ENCODE measurements at regions not wholly inside any gene's neighbourhood (a gene's known extent, or its start where the extent isn't known, plus 50 kb on each side); places are given as distances from the start of the nearest gene placed in this dataset.

GRCh38 chr12:87866578-87867292, 162.5 kb downstream of the C12orf50 start:
- no peaks in the 10 kb centered on the region for H3K4me1 Mint-ChIP-seq (ENCODE audit: low read depth)
- no peak overlapping the region for H3K27ac Mint-ChIP-seq
- no peaks in the 10 kb centered on the region for H3K36me3 Mint-ChIP-seq (ENCODE audit: low read depth)
- peaks cover 2% of the 10 kb centered on the region for H3K27me3 Mint-ChIP-seq
- no peaks in the 10 kb centered on the region for H3K9me3 Mint-ChIP-seq
- H3K4me3 Mint-ChIP-seq = no peak overlapping the region

- Mint-ChIP-seq H3K36me3 (ENCODE audit: low read depth) (no peaks in the 10 kb centered on the region), H3K27me3 (peaks cover 2% of the 10 kb centered on the region), H3K4me1 (ENCODE audit: low read depth) (no peaks in the 10 kb centered on the region), H3K9me3 (no peaks in the 10 kb centered on the region), H3K27ac (no peak overlapping the region), H3K4me3 (no peak overlapping the region)
Measured at GRCh38 chr12:87861791-87862190, 167.4 kb downstream of the C12orf50 start.

GRCh38 chr12:87853448-87854003, 175.7 kb downstream of the C12orf50 start:
- peaks cover 3% of the 10 kb centered on the region for H3K9me3 Mint-ChIP-seq
- no peak overlapping the region for H3K4me3 Mint-ChIP-seq
- no peaks in the 10 kb centered on the region for H3K36me3 Mint-ChIP-seq (ENCODE audit: low read depth)
- H3K27ac Mint-ChIP-seq = no peak overlapping the region
- H3K27me3 Mint-ChIP-seq = no peaks in the 10 kb centered on the region
- H3K4me1 Mint-ChIP-seq (ENCODE audit: low read depth) = no peaks in the 10 kb centered on the region

GRCh38 chr12:87849074-87849473, 180.1 kb downstream of the C12orf50 start:
- no peaks in the 10 kb centered on the region for H3K4me1 Mint-ChIP-seq (ENCODE audit: low read depth)
- no peak overlapping the region for H3K4me3 Mint-ChIP-seq
- peaks cover 3% of the 10 kb centered on the region for H3K9me3 Mint-ChIP-seq
- no peak overlapping the region for H3K27ac Mint-ChIP-seq
- H3K36me3 Mint-ChIP-seq (ENCODE audit: low read depth) = no peaks in the 10 kb centered on the region
- H3K27me3 Mint-ChIP-seq = peaks cover 9% of the 10 kb centered on the region

GRCh38 chr12:87848248-87848868, 180.8 kb downstream of the C12orf50 start:
- Mint-ChIP-seq H3K27me3 (peaks cover 9% of the 10 kb centered on the region), H3K9me3 (peaks cover 3% of the 10 kb centered on the region), H3K36me3 (ENCODE audit: low read depth) (no peaks in the 10 kb centered on the region), H3K4me3 (no peak overlapping the region), H3K4me1 (ENCODE audit: low read depth) (no peaks in the 10 kb centered on the region), H3K27ac (no peak overlapping the region)

GRCh38 chr12:87847147-87847546, 182.1 kb downstream of the C12orf50 start:
- Mint-ChIP-seq H3K4me1 (ENCODE audit: low read depth) (no peaks in the 10 kb centered on the region), H3K36me3 (ENCODE audit: low read depth) (no peaks in the 10 kb centered on the region), H3K27ac (no peak overlapping the region), H3K27me3 (peaks cover 9% of the 10 kb centered on the region), H3K9me3 (peaks cover 3% of the 10 kb centered on the region), H3K4me3 (no peak overlapping the region)

- Mint-ChIP-seq H3K27ac (no peak overlapping the region), H3K9me3 (no peaks in the 10 kb centered on the region), H3K4me1 (ENCODE audit: low read depth) (no peaks in the 10 kb centered on the region), H3K4me3 (no peak overlapping the region), H3K36me3 (ENCODE audit: low read depth) (no peaks in the 10 kb centered on the region), H3K27me3 (peaks cover 9% of the 10 kb centered on the region)
Measured at GRCh38 chr12:87846045-87846444, 183.2 kb downstream of the C12orf50 start.

GRCh38 chr12:87841935-87842334, 187.3 kb downstream of the C12orf50 start:
- H3K4me1 Mint-ChIP-seq (ENCODE audit: low read depth) = no peaks in the 10 kb centered on the region
- no peak overlapping the region for H3K4me3 Mint-ChIP-seq
- H3K9me3 Mint-ChIP-seq = no peaks in the 10 kb centered on the region
- no peaks in the 10 kb centered on the region for H3K36me3 Mint-ChIP-seq (ENCODE audit: low read depth)
- H3K27ac Mint-ChIP-seq = no peak overlapping the region
- H3K27me3 Mint-ChIP-seq = peaks cover 3% of the 10 kb centered on the region

GRCh38 chr12:87836190-87836589, 193.0 kb downstream of the C12orf50 start:
- Mint-ChIP-seq H3K4me1 (ENCODE audit: low read depth) (no peaks in the 10 kb centered on the region), H3K4me3 (no peak overlapping the region), H3K27me3 (no peaks in the 10 kb centered on the region), H3K27ac (no peak overlapping the region), H3K9me3 (no peaks in the 10 kb centered on the region), H3K36me3 (ENCODE audit: low read depth) (no peaks in the 10 kb centered on the region)

- H3K27ac Mint-ChIP-seq = no peak overlapping the region
- no peaks in the 10 kb centered on the region for H3K36me3 Mint-ChIP-seq (ENCODE audit: low read depth)
- H3K4me3 Mint-ChIP-seq = no peak overlapping the region
- H3K4me1 Mint-ChIP-seq (ENCODE audit: low read depth) = no peaks in the 10 kb centered on the region
- H3K9me3 Mint-ChIP-seq = no peaks in the 10 kb centered on the region
- no peaks in the 10 kb centered on the region for H3K27me3 Mint-ChIP-seq
Measured at GRCh38 chr12:87828382-87828973, 200.7 kb downstream of the C12orf50 start.

- Mint-ChIP-seq H3K36me3 (ENCODE audit: low read depth) (no peaks in the 10 kb centered on the region), H3K27me3 (no peaks in the 10 kb centered on the region), H3K4me1 (ENCODE audit: low read depth) (no peaks in the 10 kb centered on the region), H3K4me3 (no peak overlapping the region), H3K9me3 (no peaks in the 10 kb centered on the region), H3K27ac (no peak overlapping the region)
Measured at GRCh38 chr12:87827638-87828264, 201.4 kb downstream of the C12orf50 start.

GRCh38 chr12:87822923-87823322, 206.3 kb downstream of the C12orf50 start:
- no peaks in the 10 kb centered on the region for H3K27me3 Mint-ChIP-seq
- H3K27ac Mint-ChIP-seq = no peak overlapping the region
- no peaks in the 10 kb centered on the region for H3K9me3 Mint-ChIP-seq
- H3K36me3 Mint-ChIP-seq (ENCODE audit: low read depth) = no peaks in the 10 kb centered on the region
- H3K4me3 Mint-ChIP-seq = no peak overlapping the region
- H3K4me1 Mint-ChIP-seq (ENCODE audit: low read depth) = no peaks in the 10 kb centered on the region

GRCh38 chr12:87820524-87821202, 208.5 kb downstream of the C12orf50 start:
- no peaks in the 10 kb centered on the region for H3K4me1 Mint-ChIP-seq (ENCODE audit: low read depth)
- H3K9me3 Mint-ChIP-seq = no peaks in the 10 kb centered on the region
- no peaks in the 10 kb centered on the region for H3K36me3 Mint-ChIP-seq (ENCODE audit: low read depth)
- no peak overlapping the region for H3K27ac Mint-ChIP-seq
- H3K4me3 Mint-ChIP-seq = no peak overlapping the region
- H3K27me3 Mint-ChIP-seq = no peaks in the 10 kb centered on the region

- H3K27ac Mint-ChIP-seq = no peak overlapping the region
- H3K4me3 Mint-ChIP-seq = no peak overlapping the region
- no peaks in the 10 kb centered on the region for H3K36me3 Mint-ChIP-seq (ENCODE audit: low read depth)
- no peaks in the 10 kb centered on the region for H3K4me1 Mint-ChIP-seq (ENCODE audit: low read depth)
- H3K9me3 Mint-ChIP-seq = no peaks in the 10 kb centered on the region
- H3K27me3 Mint-ChIP-seq = no peaks in the 10 kb centered on the region
Measured at GRCh38 chr12:87818441-87818840, 210.8 kb downstream of the C12orf50 start.
